ENCODE measurements at regions not wholly inside any gene's neighbourhood (a gene's known extent, or its start where the extent isn't known, plus 50 kb on each side); places are given as distances from the start of the nearest gene placed in this dataset.

DNA sequence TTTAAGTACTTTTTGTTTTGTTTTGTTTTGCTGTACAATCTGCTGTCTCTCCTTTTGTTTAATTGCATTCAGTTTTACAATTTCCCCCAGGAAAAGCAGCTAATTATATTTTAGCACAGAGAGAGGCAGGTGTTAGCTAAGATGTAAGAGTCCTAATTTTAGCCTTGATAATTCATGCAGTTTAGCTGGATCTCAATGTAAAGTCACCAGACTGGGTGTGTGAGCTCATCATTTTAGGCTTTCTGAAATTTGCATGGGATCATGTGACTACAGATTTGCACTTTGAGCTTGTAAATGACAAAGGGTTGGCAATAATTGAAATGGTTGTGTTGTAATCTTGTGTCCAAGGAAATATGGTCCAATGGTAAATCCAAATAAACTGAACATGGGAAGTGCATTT, 68.5 kb downstream of the ETAA1 start:
- TF ChIP-seq, protein P1, sequence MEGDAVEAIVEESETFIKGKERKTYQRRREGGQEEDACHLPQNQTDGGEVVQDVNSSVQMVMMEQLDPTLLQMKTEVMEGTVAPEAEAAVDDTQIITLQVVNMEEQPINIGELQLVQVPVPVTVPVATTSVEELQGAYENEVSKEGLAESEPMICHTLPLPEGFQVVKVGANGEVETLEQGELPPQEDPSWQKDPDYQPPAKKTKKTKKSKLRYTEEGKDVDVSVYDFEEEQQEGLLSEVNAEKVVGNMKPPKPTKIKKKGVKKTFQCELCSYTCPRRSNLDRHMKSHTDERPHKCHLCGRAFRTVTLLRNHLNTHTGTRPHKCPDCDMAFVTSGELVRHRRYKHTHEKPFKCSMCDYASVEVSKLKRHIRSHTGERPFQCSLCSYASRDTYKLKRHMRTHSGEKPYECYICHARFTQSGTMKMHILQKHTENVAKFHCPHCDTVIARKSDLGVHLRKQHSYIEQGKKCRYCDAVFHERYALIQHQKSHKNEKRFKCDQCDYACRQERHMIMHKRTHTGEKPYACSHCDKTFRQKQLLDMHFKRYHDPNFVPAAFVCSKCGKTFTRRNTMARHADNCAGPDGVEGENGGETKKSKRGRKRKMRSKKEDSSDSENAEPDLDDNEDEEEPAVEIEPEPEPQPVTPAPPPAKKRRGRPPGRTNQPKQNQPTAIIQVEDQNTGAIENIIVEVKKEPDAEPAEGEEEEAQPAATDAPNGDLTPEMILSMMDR (IDR thresholded peaks at IDR 0.05) = no peak
- TF ChIP-seq POLR2A (IDR thresholded peaks at IDR 0.05) = no peak

Data from lower leg skin (tissue), 3 donors.